Loucy (cell line): ENCODE measurements at regions not wholly inside any gene's neighbourhood (a gene's known extent, or its start where the extent isn't known, plus 50 kb on each side); places are given as distances from the start of the nearest gene placed in this dataset.

Source experiments
- H2AFZ ChIP-seq: fragments of 200-600 bp; sonication (generic); 2 replicates; pipeline ENCODE4 v1.6.0; 2016; ENCODE audit warnings: antibody characterized with exemption, mild to moderate bottlenecking, low read length, moderate library complexity
- H3F3A ChIP-seq: fragments of 200-600 bp; 2 replicates; pipeline ENCODE4 v1.6.0; 2016; ENCODE audit warnings: antibody characterized with exemption, low read depth, mild to moderate bottlenecking
- H3K27me3 ChIP-seq: fragments of 200-600 bp; sonication (generic); 2 replicates; pipeline ENCODE4 v1.6.1; 2014; ENCODE audit warnings: low read length, mild to moderate bottlenecking; ENCODE audit not compliant: insufficient read depth, poor library complexity, severe bottlenecking
- H3K36me3 ChIP-seq: fragments of 200-600 bp; sonication (generic); 2 replicates; pipeline ENCODE4 v1.6.1; 2016; ENCODE audit warnings: low read length; ENCODE audit not compliant: insufficient read depth
- H3K4me1 ChIP-seq: fragments of 200-600 bp; sonication (generic); 2 replicates; pipeline ENCODE4 v1.5.1; 2014; ENCODE audit warnings: low read length, mild to moderate bottlenecking; ENCODE audit not compliant: insufficient read depth, poor library complexity, severe bottlenecking
- H3K4me2 ChIP-seq: fragments of 200-600 bp; sonication (generic); 2 replicates; pipeline ENCODE4 v1.6.0; 2014; ENCODE audit warnings: antibody characterized with exemption, low read length, low read depth, mild to moderate bottlenecking; ENCODE audit not compliant: poor library complexity, severe bottlenecking
- H3K4me3 ChIP-seq: fragments of 200-600 bp; sonication (generic); 2 replicates; pipeline ENCODE4 v1.5.1; 2014; ENCODE audit warnings: low read length, mild to moderate bottlenecking, mixed read lengths; ENCODE audit not compliant: poor library complexity, severe bottlenecking
- H3K79me2 ChIP-seq: fragments of 200-600 bp; sonication (generic); 2 replicates; pipeline ENCODE4 v1.6.1; 2014; ENCODE audit warnings: low read length; ENCODE audit not compliant: insufficient read depth
- H3K9ac ChIP-seq: fragments of 200-600 bp; sonication (generic); 2 replicates; pipeline ENCODE4 v1.6.0; 2014; ENCODE audit warnings: mild to moderate bottlenecking, low read depth, low read length, moderate library complexity; ENCODE audit not compliant: poor library complexity, severe bottlenecking
- H3K9me2 ChIP-seq: fragments of 200-600 bp; sonication (generic); replicated peaks from 2 replicates; pipeline ENCODE4 v1.6.1; 2016; ENCODE audit warnings: low read depth, low read length, mixed read lengths
- H3K9me3 ChIP-seq: fragments of 200-600 bp; sonication (generic); 2 replicates; pipeline ENCODE4 v1.6.1; 2014; ENCODE audit warnings: mild to moderate bottlenecking, antibody characterized with exemption, low read length, low read depth; ENCODE audit not compliant: insufficient read depth
- H4K20me1 ChIP-seq: fragments of 200-600 bp; sonication (generic); 2 replicates; pipeline ENCODE4 v1.6.0; 2014; ENCODE audit warnings: antibody characterized with exemption, low read length, mild to moderate bottlenecking; ENCODE audit not compliant: insufficient read depth, poor library complexity, severe bottlenecking
- CTCF ChIP-seq: fragments of 200-600 bp; sonication (generic); conservative IDR thresholded peaks from 2 replicates; pipeline ENCODE4 v1.5.1; 2014; ENCODE audit warnings: mild to moderate bottlenecking, antibody characterized with exemption, low read length
- EZH2phosphoT487 ChIP-seq: fragments of 200-600 bp; IDR thresholded peaks from 2 replicates; pipeline ENCODE4 v1.6.1; 2018; ENCODE audit warnings: antibody characterized with exemption, mild to moderate bottlenecking, moderate library complexity, borderline replicate concordance

- Histone ChIP-seq H3K9me3 (no peaks in the 10 kb centered on the region), H3K27me3 (no peaks in the 10 kb centered on the region)
- TF ChIP-seq CTCF (no peak), EZH2phosphoT487 (no peak)
These were observed 164.6 kb upstream of the ZMIZ1 start for GRCh38 chr10:78904196-78904595.

GRCh38 chr10:78905015-78905956 lies 163.5 kb upstream of the ZMIZ1 start:
- Histone ChIP-seq H3K27me3 (no peaks in the 10 kb centered on the region), H3K9ac (no peak overlapping the region), H3K4me3 (no peak overlapping the region), H3K79me2 (no peaks in the 10 kb centered on the region), H3F3A (no peaks in the 10 kb centered on the region), H3K9me2 (no peaks in the 10 kb centered on the region), H3K4me1 (no peaks in the 10 kb centered on the region), H3K4me2 (no peak overlapping the region), H4K20me1 (no peaks in the 10 kb centered on the region), H2AFZ (no peak overlapping the region), H3K36me3 (no peaks in the 10 kb centered on the region), H3K9me3 (no peaks in the 10 kb centered on the region)
- TF ChIP-seq EZH2phosphoT487 (no peak), CTCF (no peak)

More at GRCh38 chr10:78904196-78904595, 164.6 kb upstream of the ZMIZ1 start:
- Histone ChIP-seq H3K36me3 (no peaks in the 10 kb centered on the region), H3K79me2 (no peaks in the 10 kb centered on the region), H4K20me1 (no peaks in the 10 kb centered on the region), H3K4me1 (no peaks in the 10 kb centered on the region), H3K4me2 (no peak overlapping the region), H2AFZ (no peak overlapping the region), H3K9me2 (no peaks in the 10 kb centered on the region), H3F3A (no peaks in the 10 kb centered on the region), H3K9ac (no peak overlapping the region), H3K4me3 (no peak overlapping the region)

- Histone ChIP-seq H3K4me3 (no peak overlapping the region), H3K9me2 (no peaks in the 10 kb centered on the region), H3K36me3 (no peaks in the 10 kb centered on the region), H3K4me2 (no peak overlapping the region), H3K9ac (no peak overlapping the region), H3K27me3 (no peaks in the 10 kb centered on the region), H2AFZ (no peak overlapping the region), H3K4me1 (no peaks in the 10 kb centered on the region), H3K9me3 (no peaks in the 10 kb centered on the region), H3F3A (no peaks in the 10 kb centered on the region), H3K79me2 (no peaks in the 10 kb centered on the region), H4K20me1 (no peaks in the 10 kb centered on the region)
- TF ChIP-seq CTCF (no peak), EZH2phosphoT487 (no peak)
These were observed 162.8 kb upstream of the ZMIZ1 start for GRCh38 chr10:78905957-78906308.
